Hematopoietic multipotent progenitor cell treated with erythropoietin and hydrocortisone succinate and interleukin-3 and kit ligand, for 17 days (in vitro differentiated cells): ENCODE measurements at regions not wholly inside any gene's neighbourhood (a gene's known extent, or its start where the extent isn't known, plus 50 kb on each side); places are given as distances from the start of the nearest gene placed in this dataset.

Source experiments
- DNase-seq: peaks from one replicate; pipeline ENCODE4 v3.0.0-alpha.2; 2015; ENCODE audit warnings: low spot score

- DNase-seq, result no peak
Observed at GRCh38 chr2:16293871-16294270, 353.5 kb downstream of the MYCN start.

- no peak for DNase-seq
Observed at GRCh38 chr2:16293398-16293797, 353.0 kb downstream of the MYCN start.

- DNase-seq, result no peak
Observed at GRCh38 chr2:16291731-16292550, 351.6 kb downstream of the MYCN start.

DNA sequence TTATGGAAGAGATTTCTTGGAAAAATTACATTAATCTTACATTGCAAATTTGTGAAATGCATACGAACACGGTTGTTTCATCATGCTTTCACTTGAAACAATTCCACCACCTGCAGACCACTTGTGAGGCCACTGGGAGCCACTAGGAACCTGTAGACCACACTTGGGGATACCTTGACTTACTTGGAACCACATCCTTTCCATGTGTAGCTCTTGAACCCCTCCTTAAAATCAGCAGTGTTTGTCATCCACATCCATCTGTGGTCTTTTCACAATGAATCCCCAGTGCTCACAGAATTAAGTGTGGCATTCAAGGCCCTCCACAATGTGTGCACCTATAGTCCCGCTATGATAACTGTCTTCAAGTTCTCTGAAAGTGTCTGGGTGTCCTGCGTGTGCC lies 350.9 kb downstream of the MYCN start:
- DNase-seq, result no peak

GRCh38 chr2:16290311-16291020 lies 350.1 kb downstream of the MYCN start:
- no peak for DNase-seq

- DNase-seq, result no peak
Observed at GRCh38 chr2:16288371-16289112, 348.2 kb downstream of the MYCN start.

GRCh38 chr2:16287831-16288230 lies 347.5 kb downstream of the MYCN start:
- DNase-seq, result no peak

DNA sequence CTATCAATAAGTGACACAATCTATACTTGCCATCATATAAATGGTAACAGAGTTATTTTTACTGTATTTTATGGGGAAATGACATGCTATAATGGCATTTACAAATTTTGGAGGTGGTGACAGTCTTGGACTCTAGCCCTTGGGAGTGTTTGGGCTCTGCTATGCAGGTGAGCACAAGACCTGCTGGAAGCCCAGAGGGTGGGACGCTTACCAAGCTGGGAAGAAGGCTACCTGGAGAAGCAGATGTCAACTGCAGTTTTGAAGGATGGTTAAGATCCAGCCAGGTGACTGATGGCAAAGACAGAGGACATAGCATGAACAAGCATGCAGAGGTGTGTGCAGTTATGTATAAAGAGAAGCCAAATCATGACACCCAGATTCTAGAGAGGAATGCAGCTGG lies 346.9 kb downstream of the MYCN start:
- no peak for DNase-seq

DNA sequence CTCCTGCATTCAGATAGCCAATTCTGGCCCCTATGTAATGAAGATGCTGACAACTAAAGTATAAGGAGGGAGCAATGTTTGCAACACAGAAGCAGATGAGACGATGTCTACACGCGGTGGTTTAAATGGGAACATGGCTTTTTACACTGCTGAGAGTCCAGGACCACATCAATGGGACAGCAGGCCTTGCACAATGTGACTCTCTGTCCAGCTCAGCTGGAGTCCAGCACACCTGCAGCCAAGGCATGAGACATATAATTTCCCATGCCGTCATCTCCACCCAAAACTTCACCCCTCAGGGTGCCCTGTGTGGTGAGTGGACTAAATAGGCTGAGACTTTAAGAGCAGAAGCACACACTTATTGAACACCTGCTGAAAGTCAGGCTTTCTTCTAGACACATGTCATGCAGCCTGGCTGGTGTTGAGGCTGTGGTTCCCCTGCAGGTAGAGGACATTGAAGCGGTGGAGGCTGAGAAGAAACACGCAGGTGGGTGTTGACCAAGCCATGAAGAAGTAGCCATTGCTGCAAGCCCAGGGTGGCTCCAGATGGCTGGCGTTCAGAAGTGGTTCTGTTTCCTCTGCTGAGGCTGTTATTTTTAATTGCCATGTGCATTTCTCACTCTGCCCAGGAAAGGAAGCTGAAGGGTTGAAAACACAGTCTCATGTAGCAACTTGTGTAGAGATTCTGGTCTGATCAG lies 345.6 kb downstream of the MYCN start:
- no peak for DNase-seq

DNA sequence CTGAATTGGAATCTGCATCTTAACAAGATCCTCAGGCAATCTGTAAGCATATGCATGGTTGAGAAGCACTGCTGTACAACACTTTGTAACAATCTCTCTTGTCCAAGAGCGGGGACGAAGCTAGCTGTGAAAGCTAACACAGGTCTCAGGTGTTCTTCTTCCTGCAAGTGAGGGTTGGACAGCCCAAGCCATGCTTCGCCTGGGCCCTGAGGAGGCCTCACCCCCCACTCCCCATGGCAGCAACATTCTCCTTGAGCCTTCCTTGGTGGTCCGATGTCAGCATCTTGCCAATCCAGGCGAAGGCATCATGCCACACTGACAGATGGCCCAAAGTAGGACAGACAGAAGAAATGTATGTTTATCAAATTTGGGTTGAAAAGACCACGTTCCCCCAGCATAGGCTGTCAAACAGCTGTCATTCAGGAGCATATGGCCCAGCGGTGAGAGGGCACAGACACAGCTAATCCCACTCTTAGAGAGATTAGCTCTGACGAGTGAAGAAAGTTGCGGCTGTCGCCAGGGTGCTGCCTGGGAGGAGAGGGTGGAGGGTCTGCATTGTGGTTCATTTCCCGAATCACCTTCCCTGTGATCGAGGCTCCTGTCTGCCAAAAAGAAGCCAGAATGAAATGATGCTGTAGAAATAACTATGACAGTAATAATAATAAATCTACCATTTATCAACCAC lies 344.7 kb downstream of the MYCN start:
- no peak for DNase-seq

- DNase-seq, result no peak
Observed at GRCh38 chr2:16283071-16283850, 342.9 kb downstream of the MYCN start.

- DNase-seq, result no peak
Observed at GRCh38 chr2:16282511-16282910, 342.2 kb downstream of the MYCN start.

GRCh38 chr2:16281451-16282335 lies 341.3 kb downstream of the MYCN start:
- DNase-seq, result no peak

DNA sequence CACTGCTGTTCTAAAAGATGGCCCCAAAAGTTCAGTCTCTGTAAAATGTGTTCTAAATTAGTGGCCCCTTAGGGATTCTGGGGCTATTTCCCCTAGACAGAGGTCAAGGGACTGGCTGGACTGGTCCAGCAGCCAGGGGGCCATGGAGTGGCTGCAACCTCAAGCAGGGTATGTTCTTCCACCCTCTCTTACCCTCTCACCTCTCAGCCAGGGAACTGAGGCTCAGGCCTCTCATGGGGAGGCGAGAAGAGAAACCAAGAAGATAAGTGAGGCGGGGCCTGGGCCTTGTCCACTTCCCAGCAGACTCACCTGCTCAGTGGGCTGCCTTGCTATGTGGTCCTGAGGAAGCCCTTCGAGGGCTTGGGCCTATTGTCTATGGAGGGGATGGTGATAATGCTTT lies 339.7 kb downstream of the MYCN start:
- DNase-seq, result no peak

GRCh38 chr2:16279641-16280040 lies 339.3 kb downstream of the MYCN start:
- DNase-seq, result no peak

GRCh38 chr2:16279201-16279570 lies 338.8 kb downstream of the MYCN start:
- DNase-seq, result no peak

DNA sequence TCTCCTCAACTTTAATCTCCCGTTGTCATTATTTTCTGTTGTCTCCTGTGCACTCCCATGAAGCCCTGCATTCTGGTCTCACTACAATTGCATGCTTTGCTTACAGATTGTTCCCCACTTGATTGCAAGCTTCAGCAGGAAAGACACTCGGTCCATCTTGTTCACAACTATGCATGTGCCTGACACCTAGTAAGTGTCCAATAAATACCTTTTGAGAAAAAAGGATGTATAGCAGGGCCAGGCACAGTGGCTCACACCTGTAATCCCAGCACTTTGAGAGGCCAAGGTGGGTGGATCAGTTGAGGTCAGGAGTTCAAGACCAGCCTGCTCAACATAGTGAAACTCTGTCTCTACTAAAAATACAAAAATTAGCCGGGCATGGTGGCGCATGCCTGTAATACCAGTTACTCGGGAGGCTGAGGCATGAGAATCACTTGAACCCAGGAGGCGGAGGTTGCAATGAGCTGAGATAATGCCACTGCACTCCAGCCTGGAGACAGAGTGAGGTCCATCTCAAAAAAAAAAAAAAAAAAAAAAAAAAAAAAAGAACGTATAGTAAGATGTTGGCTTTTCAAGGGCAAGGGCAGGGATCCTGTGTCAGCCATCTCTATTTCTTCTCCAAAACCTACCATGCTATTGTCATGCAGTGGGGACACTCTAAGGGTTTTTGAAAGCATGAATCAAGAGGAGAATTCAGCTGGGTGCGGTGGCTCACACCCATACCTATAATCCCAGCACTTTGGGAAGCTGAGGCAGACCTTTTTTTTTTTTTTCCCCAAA lies 338.3 kb downstream of the MYCN start:
- DNase-seq, result no peak

GRCh38 chr2:16277117-16277516 lies 336.8 kb downstream of the MYCN start:
- DNase-seq, result no peak

GRCh38 chr2:16275661-16276060 lies 335.3 kb downstream of the MYCN start:
- no peak for DNase-seq
